ENCODE measurements at regions not wholly inside any gene's neighbourhood (a gene's known extent, or its start where the extent isn't known, plus 50 kb on each side); places are given as distances from the start of the nearest gene placed in this dataset.

DNA sequence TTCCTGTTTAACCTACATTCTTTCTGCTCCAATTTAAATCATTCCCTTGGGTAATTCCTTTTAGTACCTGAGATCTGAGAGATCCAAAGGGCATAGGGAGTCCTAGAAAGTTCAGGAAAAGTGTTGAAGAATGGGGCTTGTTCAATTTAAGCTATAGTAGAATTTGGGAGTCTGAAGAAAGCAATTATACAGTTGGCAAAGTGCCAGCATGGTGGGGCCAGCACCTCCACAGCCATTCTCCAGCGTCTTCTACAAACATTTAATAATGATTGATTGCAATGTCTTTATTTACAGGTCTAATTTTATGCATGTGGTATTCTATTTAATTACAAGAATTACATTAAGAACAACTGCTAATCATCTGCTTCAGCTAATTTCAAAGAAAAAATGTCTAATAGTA is 957.7 kb upstream of the GYPC start:
- no peak overlapping the region for H3K27ac ChIP-seq (ENCODE audit: insufficient read depth, low read length)
- no peaks in the 10 kb centered on the region for H3K9me1 ChIP-seq (ENCODE audit: insufficient read depth, low read length)
- H2BK120ac ChIP-seq (ENCODE audit: low read depth, low read length), result no peak overlapping the region
- no peak overlapping the region for H3K9ac ChIP-seq (ENCODE audit: low read depth, low read length)
- no TSS peak for BruUV-seq (replicated peaks)
- H3K23ac ChIP-seq (ENCODE audit: low read depth, low read length), result no peak overlapping the region
- H4K20me1 ChIP-seq (ENCODE audit: insufficient read depth, low read length), result no peaks in the 10 kb centered on the region
- H4K91ac ChIP-seq (ENCODE audit: insufficient read depth, low read depth, low read length), result no peak overlapping the region
- H3K4ac ChIP-seq (ENCODE audit: low read depth, low read length), result no peak overlapping the region
- no peak overlapping the region for H2BK20ac ChIP-seq (ENCODE audit: low read depth, low read length)
- H3K14ac ChIP-seq (replicated peaks; ENCODE audit: low read depth, low read length), result no peak overlapping the region
- CTCF ChIA-PET, result no interaction called here
- no peak overlapping the region for H3K18ac ChIP-seq (ENCODE audit: low read depth, low read length)
- no CpG with 5 or more reads among the region's 1 CpG for WGBS, 2 experiments (ENCODE audit: extremely low coverage in 2 of 2, insufficient read length in 1 of 2)
- H3K4me3 ChIP-seq (ENCODE audit: insufficient read depth, low read depth, low read length), result no peak overlapping the region
- no peak overlapping the region for H2BK5ac ChIP-seq (ENCODE audit: low read depth, low read length, poor library complexity, severe bottlenecking)
- H2AK9ac ChIP-seq (replicated peaks; ENCODE audit: low read depth, low read length, poor library complexity), result no peak overlapping the region
- dilution Hi-C loops (cut with HindIII; ENCODE audit: low sequenced_read_pairs, unreplicated experiment) (no loop called here), intact Hi-C loops (cut with micrococcal nuclease) (no loop called here), in situ Hi-C loops (cut with MboI; ENCODE audit: low sequenced_read_pairs) (no loop called here)
- no peaks in the 10 kb centered on the region for H3K27me3 ChIP-seq (ENCODE audit: control insufficient read depth, insufficient read depth, low read length)
- no peak overlapping the region for H3K4me2 ChIP-seq (ENCODE audit: low read depth, low read length)
- no peaks in the 10 kb centered on the region for H3K36me3 ChIP-seq (ENCODE audit: control insufficient read depth, insufficient read depth, low read length)
- TF ChIP-seq BHLHE40 (IDR thresholded peaks at IDR 0.05; ENCODE audit: low read depth, low read length), result no peak
- TF ChIP-seq MXI1 (IDR thresholded peaks at IDR 0.05; ENCODE audit: borderline replicate concordance, low read depth, low read length), result no peak
- TF ChIP-seq CEBPB (IDR thresholded peaks at IDR 0.05; ENCODE audit: low read depth, low read length), result no peak
- no peak for TF ChIP-seq RCOR1 (IDR thresholded peaks at IDR 0.05; ENCODE audit: insufficient replicate concordance, low read length)
- TF ChIP-seq, protein P1, sequence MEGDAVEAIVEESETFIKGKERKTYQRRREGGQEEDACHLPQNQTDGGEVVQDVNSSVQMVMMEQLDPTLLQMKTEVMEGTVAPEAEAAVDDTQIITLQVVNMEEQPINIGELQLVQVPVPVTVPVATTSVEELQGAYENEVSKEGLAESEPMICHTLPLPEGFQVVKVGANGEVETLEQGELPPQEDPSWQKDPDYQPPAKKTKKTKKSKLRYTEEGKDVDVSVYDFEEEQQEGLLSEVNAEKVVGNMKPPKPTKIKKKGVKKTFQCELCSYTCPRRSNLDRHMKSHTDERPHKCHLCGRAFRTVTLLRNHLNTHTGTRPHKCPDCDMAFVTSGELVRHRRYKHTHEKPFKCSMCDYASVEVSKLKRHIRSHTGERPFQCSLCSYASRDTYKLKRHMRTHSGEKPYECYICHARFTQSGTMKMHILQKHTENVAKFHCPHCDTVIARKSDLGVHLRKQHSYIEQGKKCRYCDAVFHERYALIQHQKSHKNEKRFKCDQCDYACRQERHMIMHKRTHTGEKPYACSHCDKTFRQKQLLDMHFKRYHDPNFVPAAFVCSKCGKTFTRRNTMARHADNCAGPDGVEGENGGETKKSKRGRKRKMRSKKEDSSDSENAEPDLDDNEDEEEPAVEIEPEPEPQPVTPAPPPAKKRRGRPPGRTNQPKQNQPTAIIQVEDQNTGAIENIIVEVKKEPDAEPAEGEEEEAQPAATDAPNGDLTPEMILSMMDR (conservative IDR thresholded peaks at IDR 0.05; ENCODE audit: low read depth, low read length), result no peak
- no peak for TF ChIP-seq MAFK (IDR thresholded peaks at IDR 0.05; ENCODE audit: low read depth, low read length)
- no peak for TF ChIP-seq RFX5 (IDR thresholded peaks at IDR 0.05; ENCODE audit: low read depth, low read length)
- no peak for TF ChIP-seq MAZ (IDR thresholded peaks at IDR 0.05; ENCODE audit: borderline replicate concordance, low read depth, low read length)
- TF ChIP-seq CHD1 (IDR thresholded peaks at IDR 0.05; ENCODE audit: low read depth, low read length), result no peak
- TF ChIP-seq, protein P2, sequence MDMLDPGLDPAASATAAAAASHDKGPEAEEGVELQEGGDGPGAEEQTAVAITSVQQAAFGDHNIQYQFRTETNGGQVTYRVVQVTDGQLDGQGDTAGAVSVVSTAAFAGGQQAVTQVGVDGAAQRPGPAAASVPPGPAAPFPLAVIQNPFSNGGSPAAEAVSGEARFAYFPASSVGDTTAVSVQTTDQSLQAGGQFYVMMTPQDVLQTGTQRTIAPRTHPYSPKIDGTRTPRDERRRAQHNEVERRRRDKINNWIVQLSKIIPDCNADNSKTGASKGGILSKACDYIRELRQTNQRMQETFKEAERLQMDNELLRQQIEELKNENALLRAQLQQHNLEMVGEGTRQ (IDR thresholded peaks at IDR 0.05; ENCODE audit: low read depth, low read length), result no peak
- TF ChIP-seq, protein P3, sequence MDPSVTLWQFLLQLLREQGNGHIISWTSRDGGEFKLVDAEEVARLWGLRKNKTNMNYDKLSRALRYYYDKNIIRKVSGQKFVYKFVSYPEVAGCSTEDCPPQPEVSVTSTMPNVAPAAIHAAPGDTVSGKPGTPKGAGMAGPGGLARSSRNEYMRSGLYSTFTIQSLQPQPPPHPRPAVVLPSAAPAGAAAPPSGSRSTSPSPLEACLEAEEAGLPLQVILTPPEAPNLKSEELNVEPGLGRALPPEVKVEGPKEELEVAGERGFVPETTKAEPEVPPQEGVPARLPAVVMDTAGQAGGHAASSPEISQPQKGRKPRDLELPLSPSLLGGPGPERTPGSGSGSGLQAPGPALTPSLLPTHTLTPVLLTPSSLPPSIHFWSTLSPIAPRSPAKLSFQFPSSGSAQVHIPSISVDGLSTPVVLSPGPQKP (IDR thresholded peaks at IDR 0.05; ENCODE audit: borderline replicate concordance, low read depth, low read length), result no peak
- no peak for TF ChIP-seq FOS (IDR thresholded peaks at IDR 0.05; ENCODE audit: low read depth, low read length)
- no peak for TF ChIP-seq SMC3 (IDR thresholded peaks at IDR 0.05; ENCODE audit: low read depth, low read length)
- H3K9me3 ChIP-seq (ENCODE audit: control insufficient read depth, insufficient read depth, low read length), result peaks cover 10% of the 10 kb centered on the region
- ATAC-seq (ENCODE audit: low read depth), result no peak
- H4K8ac ChIP-seq (ENCODE audit: low read depth in 2 of 2, low read length in 2 of 2), result no peak overlapping the region
- H2AK5ac ChIP-seq (ENCODE audit: low read depth, low read length), result no peak overlapping the region
- no peak for DNase-seq
- POLR2A ChIA-PET (ENCODE audit: unreplicated experiment), result no interaction called here
- no peaks in the 10 kb centered on the region for H3K4me1 ChIP-seq (ENCODE audit: control insufficient read depth, insufficient read depth, low read length)
- H2AFZ ChIP-seq (replicated peaks; ENCODE audit: low read length, poor library complexity), result no peak overlapping the region
- no peak overlapping the region for H4K5ac ChIP-seq (ENCODE audit: low read depth, low read length)
- no peak overlapping the region for H2BK15ac ChIP-seq (ENCODE audit: low read depth, low read length)
- no peak overlapping the region for H3K56ac ChIP-seq (ENCODE audit: extremely low read depth, insufficient read depth, low read length)
- H3K79me1 ChIP-seq (ENCODE audit: low read depth in 1 of 2, low read length in 2 of 2), result no peaks in the 10 kb centered on the region

Measured in IMR-90 (cell line).